GM19240 (cell line): ENCODE measurements at regions not wholly inside any gene's neighbourhood (a gene's known extent, or its start where the extent isn't known, plus 50 kb on each side); places are given as distances from the start of the nearest gene placed in this dataset.
"Not testable (repeated sequence)": the region's sequence is repeated elsewhere in the genome, so short reads cannot be mapped to it uniquely, and the experiment has no call there.

Experiments
- DNase-seq: peaks from one replicate; pipeline ENCODE4 v3.0.0; 2011; ENCODE audit warnings: low spot score; ENCODE audit not compliant: insufficient read length

DNA sequence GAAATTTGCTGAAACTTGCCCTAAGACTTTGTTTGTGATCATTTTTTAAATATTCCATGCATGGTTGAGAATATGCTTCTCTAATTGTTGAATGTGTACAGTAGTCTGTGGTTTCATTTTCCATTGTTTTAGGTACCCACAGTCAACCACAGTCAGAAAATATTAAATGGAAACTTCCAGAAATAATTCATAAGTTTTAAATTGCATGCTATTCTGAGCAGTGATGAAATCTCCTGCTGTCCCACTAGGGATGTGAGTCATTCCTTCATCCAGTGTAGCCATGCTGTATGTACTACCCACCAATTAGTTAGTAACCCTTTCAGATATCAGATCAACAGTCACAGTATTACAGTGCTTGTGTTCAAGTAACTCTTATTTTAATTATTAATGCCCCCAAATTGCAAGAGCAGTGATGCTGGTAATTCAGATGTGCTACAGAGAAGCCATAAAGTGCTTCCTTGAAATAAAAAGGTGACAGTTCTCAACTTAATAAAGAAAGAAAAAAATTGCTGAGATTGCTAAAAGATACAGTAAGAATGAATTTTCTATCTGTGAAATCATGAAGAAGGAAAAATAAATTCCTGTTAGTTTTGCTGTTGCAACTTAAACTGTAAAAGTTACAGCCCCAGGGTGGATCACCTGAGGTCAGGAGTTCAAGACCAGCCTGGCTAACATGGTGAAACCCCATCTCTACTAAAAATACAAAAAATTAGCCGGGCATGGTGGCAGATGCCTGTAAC lies 79.9 kb upstream of the FBXL17 start:
- no peak for DNase-seq

DNA sequence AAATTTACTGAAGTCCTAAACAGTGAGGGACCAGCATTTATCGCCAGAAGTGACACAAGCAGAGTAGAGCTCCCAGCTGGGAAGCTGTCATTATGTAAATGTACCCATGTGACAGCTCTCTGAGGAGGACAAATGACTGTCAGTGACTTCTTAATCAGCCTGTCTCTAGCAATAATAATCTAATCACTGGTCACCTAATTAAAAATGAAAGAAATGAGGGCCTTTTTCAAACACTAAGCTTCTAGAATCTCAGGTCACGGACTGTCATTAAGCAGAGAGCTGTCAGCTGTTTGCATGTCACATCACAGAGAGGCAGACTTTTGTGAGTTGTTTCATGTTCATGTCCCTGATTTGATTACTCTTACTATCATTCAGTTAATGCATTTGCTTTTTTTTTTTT lies 77.9 kb upstream of the FBXL17 start:
- no peak for DNase-seq

DNA sequence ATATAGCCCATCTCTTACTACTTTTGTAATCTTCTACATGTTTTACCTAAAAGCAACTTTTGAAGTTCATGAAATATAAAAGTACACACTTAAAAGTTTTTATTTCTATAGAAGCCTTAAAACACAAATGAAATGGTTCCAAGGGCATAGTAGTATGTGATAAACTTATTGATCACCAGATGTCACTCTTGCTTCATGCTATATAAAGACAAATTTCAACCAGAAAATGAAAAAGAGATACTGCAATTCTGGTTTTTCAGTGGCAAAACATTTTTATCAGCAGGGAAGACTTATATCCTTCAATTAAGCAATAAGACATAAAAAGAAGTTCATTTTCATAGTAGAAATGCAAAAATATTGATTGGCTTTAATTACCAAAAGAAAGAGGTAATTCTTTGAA lies 69.4 kb upstream of the FBXL17 start:
- no peak for DNase-seq

DNA sequence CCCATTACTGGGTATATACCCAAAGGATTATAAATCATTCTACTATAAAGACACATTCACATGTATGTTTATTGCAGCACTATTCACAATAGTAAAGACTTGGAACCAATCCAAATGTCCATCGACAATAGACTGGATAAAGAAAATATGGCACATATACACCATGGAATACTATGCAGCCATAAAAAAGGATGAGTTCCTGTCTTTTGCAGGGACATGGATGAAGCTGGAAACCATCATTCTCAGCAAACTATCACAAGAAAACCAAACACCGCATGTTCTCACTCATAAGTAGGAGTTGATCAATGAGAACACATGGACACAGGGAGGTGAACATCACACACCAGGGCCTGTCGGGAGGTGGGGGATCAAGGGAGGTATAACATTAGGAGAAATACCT lies 62.2 kb upstream of the FBXL17 start:
- DNase-seq, result not testable (repeated sequence)

DNA sequence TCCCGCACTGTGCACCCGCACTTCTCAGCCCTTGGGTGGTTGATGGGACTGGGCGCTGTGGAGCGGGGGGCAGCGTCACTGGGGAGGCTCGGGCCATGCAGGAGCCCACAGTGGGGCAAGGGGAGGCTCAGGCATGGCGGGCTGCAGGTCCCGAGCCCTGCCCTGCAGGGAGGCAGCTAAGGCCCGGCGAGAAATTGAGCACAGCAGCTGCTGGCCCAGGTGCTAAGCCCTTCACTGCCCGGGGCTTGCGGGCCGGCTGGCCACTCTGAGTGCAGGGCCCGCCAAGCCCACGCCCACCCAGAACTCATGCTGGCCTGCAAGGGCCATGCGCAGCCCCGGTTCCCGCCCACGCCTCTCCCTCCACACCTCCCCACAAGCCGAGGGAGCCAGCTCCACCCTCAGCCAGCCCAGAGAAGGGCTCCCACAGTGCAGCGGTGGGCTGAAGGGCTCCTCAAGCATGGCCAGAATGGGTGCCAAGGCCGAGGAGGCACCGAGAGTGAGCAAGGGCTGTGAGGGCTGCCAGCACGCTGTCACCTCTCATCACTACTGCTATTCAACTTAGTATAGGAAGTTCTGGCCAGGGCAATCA lies 60.3 kb upstream of the FBXL17 start:
- not testable (repeated sequence) for DNase-seq

DNA sequence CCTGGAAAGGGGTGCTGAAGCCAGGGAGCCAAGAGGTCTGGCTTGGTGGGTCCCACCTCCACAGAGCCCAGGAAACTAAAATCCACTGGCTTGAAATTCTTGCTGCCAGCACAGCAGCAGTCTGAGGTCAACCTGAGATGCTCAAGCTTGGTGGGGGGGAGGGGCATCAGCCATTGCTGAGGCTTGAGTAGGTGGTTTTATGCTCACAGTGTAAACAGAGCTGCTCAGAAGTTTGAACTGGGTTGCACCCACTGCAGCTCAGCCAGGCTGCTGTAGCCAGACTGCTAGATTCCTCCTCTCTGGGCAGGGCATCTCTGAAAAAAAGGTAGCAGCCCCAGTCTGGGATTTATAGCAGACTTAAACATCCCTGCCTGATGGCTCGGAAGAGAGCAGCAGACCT lies 55.5 kb upstream of the FBXL17 start:
- no peak for DNase-seq

DNA sequence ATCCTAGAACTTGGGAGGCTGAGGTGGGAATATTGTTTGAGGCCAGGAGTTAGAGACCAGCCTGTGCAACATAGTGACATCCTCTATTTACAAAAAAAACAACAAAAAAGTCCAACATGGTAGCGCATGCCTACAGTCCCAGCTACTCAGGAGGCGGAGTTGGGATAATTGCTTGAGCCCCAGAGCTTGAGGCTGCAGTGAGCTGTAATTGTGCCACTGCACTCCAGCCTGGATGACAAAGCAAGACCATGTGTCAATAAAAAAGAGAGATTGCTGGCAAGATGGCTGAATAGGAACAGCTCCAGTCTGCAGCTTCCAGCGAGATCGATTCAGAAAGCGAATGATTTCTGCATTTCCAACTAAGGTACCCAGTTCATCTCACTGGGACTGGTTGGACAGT lies 54.8 kb upstream of the FBXL17 start:
- no peak for DNase-seq

DNA sequence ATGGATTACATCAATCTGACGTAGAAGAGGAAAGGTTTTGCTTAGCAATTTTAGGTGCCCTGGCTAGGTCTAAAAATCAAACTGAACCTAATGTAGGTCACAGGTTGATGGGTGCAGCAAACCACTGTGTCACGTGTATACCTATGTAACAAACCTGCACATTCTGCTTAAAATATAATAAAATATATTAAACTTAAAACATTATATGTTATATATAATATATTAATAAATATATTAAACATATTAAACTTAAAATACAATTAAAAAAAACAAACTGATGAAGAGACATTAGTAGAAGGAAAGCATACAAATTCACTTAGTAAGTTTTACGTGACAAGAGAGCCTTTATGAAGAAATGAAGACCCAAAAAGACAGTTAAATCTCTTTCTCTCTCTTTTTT lies 51.7 kb upstream of the FBXL17 start:
- DNase-seq, result no peak

DNA sequence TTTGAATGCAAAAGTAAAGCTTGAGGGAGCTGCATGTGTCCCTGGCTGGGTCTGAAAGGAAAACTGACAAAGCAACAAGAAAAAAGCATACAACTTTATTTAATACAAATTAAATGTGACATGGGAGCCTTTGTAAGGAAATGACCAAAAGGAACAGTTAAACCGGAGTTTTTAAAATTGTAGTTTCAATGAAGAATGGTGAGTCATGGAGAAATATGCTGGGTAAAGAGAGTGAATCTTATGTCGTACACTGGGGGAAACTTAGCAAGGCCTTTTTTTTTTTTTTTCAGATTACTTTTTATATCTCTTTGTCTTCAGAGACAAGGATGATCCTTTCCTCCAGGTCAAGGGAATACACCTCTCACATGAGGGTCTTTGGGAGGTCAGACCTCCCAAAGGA lies 50.1 kb upstream of the FBXL17 start:
- no peak for DNase-seq
